K562 (cell line): ENCODE measurements at regions not wholly inside any gene's neighbourhood (a gene's known extent, or its start where the extent isn't known, plus 50 kb on each side); places are given as distances from the start of the nearest gene placed in this dataset.

Experiments used
- ATAC-seq: fragments of 200-7000 bp; cut with Tn5 transposase; 3 replicates; pipeline ENCODE4 v1.9.1; 2020; ENCODE audit warnings: moderate library complexity
- BruUV-seq: library from RNA; stranded (reverse); fragments of 400-500 nt; replicated peaks from 2 replicates; lab custom pipeline; 2021; lab: Mats Ljungman, UMichigan
- CTCF ChIA-PET: fragments of 300-600 bp; formaldehyde crosslinking; extraction: SDS; loops from one replicate; lab custom pipeline; 2021; ENCODE audit warnings: low intra/inter-chr PET ratio; lab: Yijun Ruan, JAX
- POLR2A ChIA-PET: fragments of 300-600, 350-650 bp; sonication (Branson Sonifier 250); formaldehyde crosslinking; extraction: SDS; loops from one replicate; lab custom pipeline; 2021; ENCODE audit warnings: antibody characterized with exemption, inconsistent platforms; lab: Yijun Ruan, JAX
- DNase-seq, 4 experiments: peaks; one replicate each; pipeline versions ENCODE4 v3.0.0 to v3.0.0-alpha.2; 2011 to 2018; ENCODE audit warnings: low spot score in 3 of 4, mixed read lengths in 3 of 4; ENCODE audit errors: extremely low read depth in 1 of 4
- FAIRE-seq: peaks from 2 replicates; lab custom pipeline; 2011; peaks lifted over from hg19 to GRCh38; lab: Jason Lieb, UNC
- H2AFZ ChIP-seq: 2 replicates; pipeline ENCODE4 v1.6.0; 2011; ENCODE audit warnings: low read depth, low read length, control low read depth, inconsistent platforms
- H3K27ac ChIP-seq: fragments of 200-600 bp; 3 replicates; pipeline ENCODE4 v1.8.0; 2011; ENCODE audit warnings: low read depth, mild to moderate bottlenecking, control low read depth, inconsistent platforms, low read length, moderate library complexity, mixed read lengths; ENCODE audit errors: extremely low read depth
- H3K27me3 ChIP-seq, 2 experiments: fragments of 300-600 bp in 1 of 2; 2 replicates in 1 of 2; 3 replicates in 1 of 2; pipeline versions ENCODE4 v1.6.0 to v1.8.0; 2011; ENCODE audit warnings: inconsistent platforms in 2 of 2, low read length in 2 of 2, mild to moderate bottlenecking in 1 of 2, mixed read lengths in 1 of 2, moderate library complexity in 1 of 2; ENCODE audit not compliant: control insufficient read depth in 2 of 2, insufficient read depth in 2 of 2
- H3K36me3 ChIP-seq: fragments of 300-600 bp; 3 replicates; pipeline ENCODE4 v1.8.0; 2011; ENCODE audit warnings: mild to moderate bottlenecking, low read length, inconsistent platforms; ENCODE audit not compliant: control insufficient read depth, insufficient read depth
- H3K4me1 ChIP-seq, 2 experiments: fragments of 200-600 bp in 1 of 2; replicated peaks in 1 of 2; 2 replicates in 1 of 2; 3 replicates in 1 of 2; pipeline versions ENCODE4 v1.5.1 to v1.8.0; 2011; ENCODE audit warnings: inconsistent platforms in 2 of 2, low read length in 2 of 2, mild to moderate bottlenecking in 1 of 2, mixed read lengths in 1 of 2, moderate library complexity in 1 of 2; ENCODE audit not compliant: control insufficient read depth in 2 of 2, insufficient read depth in 2 of 2
- H3K4me2 ChIP-seq: 2 replicates; pipeline ENCODE4 v1.6.1; 2011; ENCODE audit warnings: low read length, control low read depth, inconsistent platforms, mixed read lengths; ENCODE audit not compliant: insufficient read depth
- H3K4me3 ChIP-seq: fragments of 200-600 bp; sonication (generic), shearing (Covaris generic); 2 replicates; pipeline ENCODE4 v1.5.1; 2016; ENCODE audit warnings: control low read depth, inconsistent platforms
- H3K79me2 ChIP-seq: fragments of 200-600 bp; 3 replicates; pipeline ENCODE4 v1.8.0; 2011; ENCODE audit warnings: low read length, inconsistent platforms; ENCODE audit not compliant: control insufficient read depth, insufficient read depth
- H3K9ac ChIP-seq, 2 experiments: 2 replicates each; pipeline versions ENCODE4 v1.6.0 to v1.6.1; 2011; ENCODE audit warnings: low read depth in 2 of 2, low read length in 2 of 2, control low read depth in 1 of 2, inconsistent platforms in 1 of 2, mild to moderate bottlenecking in 1 of 2, mixed read lengths in 1 of 2; ENCODE audit not compliant: insufficient read depth in 1 of 2
- H3K9me1 ChIP-seq: one replicate; pipeline ENCODE4 v1.6.0; 2011; ENCODE audit warnings: inconsistent platforms, mild to moderate bottlenecking, low read length, moderate library complexity; ENCODE audit not compliant: control insufficient read depth, insufficient read depth
- H3K9me3 ChIP-seq: replicated peaks from 2 replicates; pipeline ENCODE4 v1.5.1; 2011; ENCODE audit warnings: low read depth, low read length, inconsistent platforms; ENCODE audit not compliant: control insufficient read depth, insufficient read depth
- H4K20me1 ChIP-seq: replicated peaks from 2 replicates; pipeline ENCODE4 v1.6.1; 2011; ENCODE audit warnings: low read length, inconsistent platforms, mixed read lengths; ENCODE audit not compliant: control insufficient read depth, insufficient read depth
- ETV1 ChIP-seq: fragments of 450-650 bp; conservative IDR thresholded peaks from 2 replicates; pipeline ENCODE4 v1.6.1; 2016; ENCODE audit warnings: missing genetic modification characterization, control low read depth, low read depth, missing compliant biosample characterization
- PHB2 ChIP-seq: fragments of 450-650 bp; IDR thresholded peaks from 2 replicates; pipeline ENCODE4 v1.6.1; 2017; ENCODE audit warnings: low read depth
- ZNF143 ChIP-seq: sonication (generic); formaldehyde crosslinking; IDR thresholded peaks from 2 replicates; pipeline ENCODE4 v1.9.0; 2022; ENCODE audit warnings: mild to moderate bottlenecking, missing genetic modification reagents
- ZNF75A ChIP-seq: fragments of 450-650 bp; formaldehyde crosslinking; IDR thresholded peaks from 2 replicates; pipeline ENCODE4 v1.4.0; 2020; ENCODE audit warnings: mild to moderate bottlenecking
- ZNF77 ChIP-seq: fragments of 250-450 bp; sonication (Bioruptor Pico); IDR thresholded peaks from 2 replicates; pipeline ENCODE4 v1.5.0; 2020
- WGBS: fragments of 100-300 bp; shearing (Covaris generic); methylation state at CpG from one replicate; pipeline ENCODE4 v1.1.6; 2016; ENCODE audit warnings: low coverage, mixed read lengths; ENCODE audit not compliant: insufficient coverage; ENCODE audit errors: missing lambda C conversion rate; 5-methylcytosine and 5-hydroxymethylcytosine counted together
- in situ Hi-C: fragments of 300-500 bp; cut with MboI; formaldehyde crosslinking; loops from 4 replicates; pipeline ENCODE4 v1.15.0; 2018; ENCODE audit warnings: inconsistent platforms, mixed read lengths
- intact Hi-C: fragments of 100-400 bp; cut with micrococcal nuclease; formaldehyde crosslinking; loops from 2 replicates; pipeline ENCODE4 v1.14.2; 2022

GRCh38 chr19:28303502-28303901 is 909.4 kb downstream of the UQCRFS1 start:
- no peak overlapping the region for H3K4me3 ChIP-seq
- H3K36me3 ChIP-seq: no peaks in the 10 kb centered on the region
- DNase-seq (no peak), ATAC-seq (no peak), FAIRE-seq (no peak)
- no peak overlapping the region for H3K27ac ChIP-seq
- H3K79me2 ChIP-seq: no peaks in the 10 kb centered on the region
- H3K9me1 ChIP-seq: no peaks in the 10 kb centered on the region
- H3K27me3 ChIP-seq: no peaks in the 10 kb centered on the region; a peak in 1 of 5 replicates
- H3K4me2 ChIP-seq: no peak overlapping the region
- no TSS peak for BruUV-seq
- in situ Hi-C loops: no loop called here
- H4K20me1 ChIP-seq: no peaks in the 10 kb centered on the region
- intact Hi-C loops: no loop called here
- H2AFZ ChIP-seq: no peak overlapping the region
- H3K9ac ChIP-seq: no peak overlapping the region
- 0% methylated on average over 7 of the region's 7 CpGs for WGBS
- ChIA-PET POLR2A (interaction anchor here (0.6 to 0.8 kb wide), 2 partner anchors 8 to 19 kb away, joined by 3 read pairs; no protein-coding TSS in a partner anchor), CTCF (no interaction called here)
- TF ChIP-seq ZNF143 (CRISPR knock-in tag): no peak
- no peaks in the 10 kb centered on the region for H3K4me1 ChIP-seq
- no peaks in the 10 kb centered on the region for H3K9me3 ChIP-seq

- WGBS: 3% methylated on average over 5 of the region's 5 CpGs
- Histone ChIP-seq H3K9me1 (no peaks in the 10 kb centered on the region), H3K9me3 (no peaks in the 10 kb centered on the region), H3K9ac (no peak overlapping the region), H3K36me3 (no peaks in the 10 kb centered on the region), H3K27ac (no peak overlapping the region), H3K79me2 (no peaks in the 10 kb centered on the region), H3K4me1 (no peaks in the 10 kb centered on the region), H2AFZ (no peak overlapping the region), H3K4me2 (no peak overlapping the region), H3K27me3 (no peaks in the 10 kb centered on the region; a peak in 1 of 5 replicates), H3K4me3 (no peak overlapping the region), H4K20me1 (no peaks in the 10 kb centered on the region)
- ChIA-PET CTCF (no interaction called here), POLR2A (no interaction called here)
- TF ChIP-seq ZNF77 (CRISPR knock-in tag) (no peak), ZNF75A (CRISPR knock-in tag) (no peak), ETV1 (tag) (no peak), PHB2 (no peak)
- DNase-seq (no peak), ATAC-seq (no peak), FAIRE-seq (no peak)
- BruUV-seq: no TSS peak
- intact Hi-C loops: no loop called here
- in situ Hi-C loops: no loop called here
Observed at GRCh38 chr19:28301961-28302360, 911.0 kb downstream of the UQCRFS1 start.
